T1000 (cell line): ENCODE measurements at regions not wholly inside any gene's neighbourhood (a gene's known extent, or its start where the extent isn't known, plus 50 kb on each side); places are given as distances from the start of the nearest gene placed in this dataset.

ENCODE experiments used
- DNase-seq: peaks from one replicate; lab custom pipeline; 2025; ENCODE audit warnings: mixed read lengths; lab: John Stamatoyannopoulos, UW

- no peak for DNase-seq
Observed at GRCh38 chr11:104529906-104530305, 366.0 kb upstream of the PDGFD start.

- no peak for DNase-seq
Observed at GRCh38 chr11:104529213-104529612, 365.3 kb upstream of the PDGFD start.

- no peak for DNase-seq
Observed at GRCh38 chr11:104526006-104526405, 362.1 kb upstream of the PDGFD start.

GRCh38 chr11:104525416-104525815 lies 361.5 kb upstream of the PDGFD start:
- no peak for DNase-seq

- DNase-seq: no peak
Observed at GRCh38 chr11:104524254-104524653, 360.3 kb upstream of the PDGFD start.

GRCh38 chr11:104523611-104524010 lies 359.7 kb upstream of the PDGFD start:
- no peak for DNase-seq

- no peak for DNase-seq
Observed at GRCh38 chr11:104522650-104523049, 358.7 kb upstream of the PDGFD start.

GRCh38 chr11:104522123-104522522 lies 358.2 kb upstream of the PDGFD start:
- DNase-seq: no peak

GRCh38 chr11:104510169-104510568 lies 346.2 kb upstream of the PDGFD start:
- DNase-seq: no peak

- no peak for DNase-seq
Observed at GRCh38 chr11:104490182-104490581, 326.2 kb upstream of the PDGFD start.

- no peak for DNase-seq
Observed at GRCh38 chr11:104488561-104488960, 324.6 kb upstream of the PDGFD start.

GRCh38 chr11:104487046-104487806 lies 323.3 kb upstream of the PDGFD start:
- DNase-seq: no peak

- no peak for DNase-seq
Observed at GRCh38 chr11:104484804-104485554, 321.0 kb upstream of the PDGFD start.

GRCh38 chr11:104476898-104477297 lies 313.0 kb upstream of the PDGFD start:
- no peak for DNase-seq

GRCh38 chr11:104476454-104476853 lies 312.5 kb upstream of the PDGFD start:
- no peak for DNase-seq

GRCh38 chr11:104467404-104467803 lies 303.5 kb upstream of the PDGFD start:
- no peak for DNase-seq

- no peak for DNase-seq
Observed at GRCh38 chr11:104465321-104465720, 301.4 kb upstream of the PDGFD start.

GRCh38 chr11:104464691-104465090 lies 300.7 kb upstream of the PDGFD start:
- DNase-seq: no peak

GRCh38 chr11:104462341-104462740 lies 298.4 kb upstream of the PDGFD start:
- no peak for DNase-seq

GRCh38 chr11:104451197-104451893 lies 287.4 kb upstream of the PDGFD start:
- no peak for DNase-seq

GRCh38 chr11:104443387-104443786 lies 279.4 kb upstream of the PDGFD start:
- no peak for DNase-seq

- DNase-seq: no peak
Observed at GRCh38 chr11:104442321-104442720, 278.4 kb upstream of the PDGFD start.

- no peak for DNase-seq
Observed at GRCh38 chr11:104435494-104435893, 271.5 kb upstream of the PDGFD start.
